ENCODE measurements at regions not wholly inside any gene's neighbourhood (a gene's known extent, or its start where the extent isn't known, plus 50 kb on each side); places are given as distances from the start of the nearest gene placed in this dataset.

DNA sequence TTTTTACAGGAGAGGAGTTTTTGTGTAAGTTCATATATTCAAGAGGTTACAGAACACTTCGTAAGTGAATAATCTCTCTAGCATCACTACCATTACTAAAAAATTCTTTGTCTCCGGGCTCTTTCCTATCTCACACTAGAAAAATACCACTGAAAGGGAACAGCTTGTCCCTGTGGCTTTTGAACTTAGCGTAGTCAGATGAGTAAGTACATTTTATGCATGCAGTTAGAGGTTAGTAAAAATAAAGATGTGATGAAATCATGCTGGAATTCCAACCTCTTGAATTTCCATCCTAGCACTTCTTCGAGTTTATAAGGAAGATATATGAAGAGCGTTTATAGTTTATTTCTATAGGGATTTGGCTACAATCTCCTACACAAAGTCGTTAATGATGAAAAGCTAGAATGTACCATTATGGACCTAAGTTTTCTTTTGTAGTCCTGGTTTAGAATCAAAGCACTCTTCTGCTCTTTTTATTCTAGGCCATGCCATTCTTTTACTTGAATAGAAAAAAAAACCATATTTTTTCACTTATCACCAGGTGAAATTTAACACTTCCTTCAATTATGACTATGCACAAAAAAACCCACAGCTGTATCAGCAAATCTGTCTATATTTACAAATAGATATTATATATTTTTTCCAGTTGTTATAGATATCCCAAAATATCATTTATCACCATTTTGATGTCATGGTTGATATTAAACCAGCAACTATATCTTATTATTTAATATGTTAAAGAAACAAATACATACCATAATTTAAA lies 139.9 kb upstream of the PCDH9 start:
- Histone ChIP-seq H3K27ac (replicated peaks) (no peak overlapping the region), H3K4me3 (replicated peaks; ENCODE audit: insufficient read depth, low read length) (no peak overlapping the region), H3K27me3 (ENCODE audit: insufficient read depth, poor library complexity, severe bottlenecking) (no peaks in the 10 kb centered on the region)
- TF ChIP-seq POLR2AphosphoS5 (IDR thresholded peaks at IDR 0.05; ENCODE audit: low read depth) (no peak), SPI1 (IDR thresholded peaks at IDR 0.05; ENCODE audit: borderline replicate concordance, low read depth) (no peak), GABPA (IDR thresholded peaks at IDR 0.05; ENCODE audit: low read depth) (no peak)
- TF ChIP-seq, protein P1, sequence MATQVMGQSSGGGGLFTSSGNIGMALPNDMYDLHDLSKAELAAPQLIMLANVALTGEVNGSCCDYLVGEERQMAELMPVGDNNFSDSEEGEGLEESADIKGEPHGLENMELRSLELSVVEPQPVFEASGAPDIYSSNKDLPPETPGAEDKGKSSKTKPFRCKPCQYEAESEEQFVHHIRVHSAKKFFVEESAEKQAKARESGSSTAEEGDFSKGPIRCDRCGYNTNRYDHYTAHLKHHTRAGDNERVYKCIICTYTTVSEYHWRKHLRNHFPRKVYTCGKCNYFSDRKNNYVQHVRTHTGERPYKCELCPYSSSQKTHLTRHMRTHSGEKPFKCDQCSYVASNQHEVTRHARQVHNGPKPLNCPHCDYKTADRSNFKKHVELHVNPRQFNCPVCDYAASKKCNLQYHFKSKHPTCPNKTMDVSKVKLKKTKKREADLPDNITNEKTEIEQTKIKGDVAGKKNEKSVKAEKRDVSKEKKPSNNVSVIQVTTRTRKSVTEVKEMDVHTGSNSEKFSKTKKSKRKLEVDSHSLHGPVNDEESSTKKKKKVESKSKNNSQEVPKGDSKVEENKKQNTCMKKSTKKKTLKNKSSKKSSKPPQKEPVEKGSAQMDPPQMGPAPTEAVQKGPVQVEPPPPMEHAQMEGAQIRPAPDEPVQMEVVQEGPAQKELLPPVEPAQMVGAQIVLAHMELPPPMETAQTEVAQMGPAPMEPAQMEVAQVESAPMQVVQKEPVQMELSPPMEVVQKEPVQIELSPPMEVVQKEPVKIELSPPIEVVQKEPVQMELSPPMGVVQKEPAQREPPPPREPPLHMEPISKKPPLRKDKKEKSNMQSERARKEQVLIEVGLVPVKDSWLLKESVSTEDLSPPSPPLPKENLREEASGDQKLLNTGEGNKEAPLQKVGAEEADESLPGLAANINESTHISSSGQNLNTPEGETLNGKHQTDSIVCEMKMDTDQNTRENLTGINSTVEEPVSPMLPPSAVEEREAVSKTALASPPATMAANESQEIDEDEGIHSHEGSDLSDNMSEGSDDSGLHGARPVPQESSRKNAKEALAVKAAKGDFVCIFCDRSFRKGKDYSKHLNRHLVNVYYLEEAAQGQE (IDR thresholded peaks at IDR 0.05; ENCODE audit: insufficient replicate concordance, low read depth), result no peak
- TF ChIP-seq, protein P2, sequence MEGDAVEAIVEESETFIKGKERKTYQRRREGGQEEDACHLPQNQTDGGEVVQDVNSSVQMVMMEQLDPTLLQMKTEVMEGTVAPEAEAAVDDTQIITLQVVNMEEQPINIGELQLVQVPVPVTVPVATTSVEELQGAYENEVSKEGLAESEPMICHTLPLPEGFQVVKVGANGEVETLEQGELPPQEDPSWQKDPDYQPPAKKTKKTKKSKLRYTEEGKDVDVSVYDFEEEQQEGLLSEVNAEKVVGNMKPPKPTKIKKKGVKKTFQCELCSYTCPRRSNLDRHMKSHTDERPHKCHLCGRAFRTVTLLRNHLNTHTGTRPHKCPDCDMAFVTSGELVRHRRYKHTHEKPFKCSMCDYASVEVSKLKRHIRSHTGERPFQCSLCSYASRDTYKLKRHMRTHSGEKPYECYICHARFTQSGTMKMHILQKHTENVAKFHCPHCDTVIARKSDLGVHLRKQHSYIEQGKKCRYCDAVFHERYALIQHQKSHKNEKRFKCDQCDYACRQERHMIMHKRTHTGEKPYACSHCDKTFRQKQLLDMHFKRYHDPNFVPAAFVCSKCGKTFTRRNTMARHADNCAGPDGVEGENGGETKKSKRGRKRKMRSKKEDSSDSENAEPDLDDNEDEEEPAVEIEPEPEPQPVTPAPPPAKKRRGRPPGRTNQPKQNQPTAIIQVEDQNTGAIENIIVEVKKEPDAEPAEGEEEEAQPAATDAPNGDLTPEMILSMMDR (IDR thresholded peaks at IDR 0.05; ENCODE audit: insufficient read depth, low read length), result no peak
- no peak for DNase-seq (ENCODE audit: low read depth in 1 of 2, low spot score in 1 of 2)

DNA sequence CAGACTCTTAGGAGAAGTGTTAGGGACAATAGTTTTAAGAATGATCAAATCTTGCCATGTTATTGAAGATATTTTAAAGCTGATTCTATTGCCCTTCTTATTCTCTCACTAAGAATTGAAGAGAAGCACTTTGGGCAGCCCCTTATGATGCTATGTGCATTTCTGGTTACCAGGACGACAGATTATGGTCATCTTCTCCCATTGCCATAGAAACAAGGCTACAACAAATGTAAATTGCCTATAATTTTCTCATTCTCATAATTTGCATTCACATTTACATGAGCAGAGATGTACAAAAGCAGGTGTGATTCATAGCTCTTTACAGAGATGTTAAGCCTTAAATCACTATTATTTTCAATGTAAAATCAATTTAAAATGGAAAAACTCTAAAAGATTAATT lies 137.3 kb upstream of the PCDH9 start:
- H3K4me3 ChIP-seq (replicated peaks; ENCODE audit: insufficient read depth, low read length), result no peak overlapping the region
- TF ChIP-seq, protein P1 (IDR thresholded peaks at IDR 0.05; ENCODE audit: insufficient replicate concordance, low read depth), result no peak
- TF ChIP-seq SPI1 (IDR thresholded peaks at IDR 0.05; ENCODE audit: borderline replicate concordance, low read depth) (no peak), POLR2AphosphoS5 (IDR thresholded peaks at IDR 0.05; ENCODE audit: low read depth) (no peak), GABPA (IDR thresholded peaks at IDR 0.05; ENCODE audit: low read depth) (no peak)
- TF ChIP-seq, protein P2 (IDR thresholded peaks at IDR 0.05; ENCODE audit: insufficient read depth, low read length), result no peak
- H3K27me3 ChIP-seq (ENCODE audit: insufficient read depth, poor library complexity, severe bottlenecking), result no peaks in the 10 kb centered on the region
- DNase-seq (ENCODE audit: low read depth in 1 of 2, low spot score in 1 of 2), result no peak
- no peak overlapping the region for H3K27ac ChIP-seq (replicated peaks)

DNA sequence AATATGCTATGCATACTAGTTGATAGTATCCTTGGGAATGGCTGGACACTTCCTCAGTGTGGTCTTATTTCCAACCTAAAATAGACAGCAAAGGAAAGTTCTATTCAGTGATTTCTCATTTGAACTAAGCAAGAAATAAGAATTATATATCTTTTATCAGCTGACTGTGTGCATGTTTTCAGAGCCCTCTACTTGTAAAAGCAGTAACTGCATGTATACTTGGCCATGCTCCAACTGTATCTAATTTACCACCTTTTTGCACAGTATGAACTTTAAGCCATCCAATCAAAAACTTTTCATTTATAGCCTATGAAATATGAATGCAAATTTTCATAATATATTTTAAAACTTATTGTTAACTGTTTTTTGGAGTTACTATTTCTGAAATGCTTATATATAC lies 136.4 kb upstream of the PCDH9 start:
- Histone ChIP-seq H3K27ac (replicated peaks) (no peak overlapping the region), H3K4me3 (replicated peaks; ENCODE audit: insufficient read depth, low read length) (no peak overlapping the region), H3K27me3 (ENCODE audit: insufficient read depth, poor library complexity, severe bottlenecking) (no peaks in the 10 kb centered on the region)
- no peak for DNase-seq (ENCODE audit: low read depth in 1 of 2, low spot score in 1 of 2)
- no peak for TF ChIP-seq POLR2AphosphoS5 (IDR thresholded peaks at IDR 0.05; ENCODE audit: low read depth)
- TF ChIP-seq, protein P1 (IDR thresholded peaks at IDR 0.05; ENCODE audit: insufficient replicate concordance, low read depth), result no peak
- TF ChIP-seq, protein P2 (IDR thresholded peaks at IDR 0.05; ENCODE audit: insufficient read depth, low read length), result no peak
- TF ChIP-seq SPI1 (IDR thresholded peaks at IDR 0.05; ENCODE audit: borderline replicate concordance, low read depth), result no peak
- TF ChIP-seq GABPA (IDR thresholded peaks at IDR 0.05; ENCODE audit: low read depth), result no peak

Measured in HL-60 (cell line).